HL-60/S4 treated with retinoic acid at 250 ng/mL for 4 days and 3 days (cell line): ENCODE measurements at regions not wholly inside any gene's neighbourhood (a gene's known extent, or its start where the extent isn't known, plus 50 kb on each side); places are given as distances from the start of the nearest gene placed in this dataset.

ENCODE experiments used
- in situ Hi-C: fragments of 300-500 bp; cut with MboI; formaldehyde crosslinking; loops from 2 replicates; pipeline ENCODE4 v1.7.0; 2022; ENCODE audit warnings: low sequenced_read_pairs

DNA sequence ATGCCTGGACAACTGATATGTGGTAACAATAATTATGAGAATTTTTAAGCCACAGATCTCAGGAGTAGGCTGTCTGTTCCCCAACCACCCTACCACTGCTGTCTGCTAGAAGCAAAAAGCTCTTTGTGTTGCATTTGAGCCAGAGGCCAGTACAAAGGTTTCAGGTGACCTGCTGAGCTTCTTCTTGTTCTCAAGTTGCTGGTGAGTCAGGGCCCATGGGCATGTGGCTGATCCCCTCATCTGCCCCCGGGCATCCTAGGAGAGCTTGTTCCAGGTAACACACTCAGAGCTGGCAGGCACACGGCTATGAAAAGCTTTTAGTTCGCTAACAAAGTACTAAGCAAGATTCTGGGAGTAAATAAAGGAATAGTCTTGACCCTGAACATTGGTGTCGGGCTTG is 285.3 kb downstream of the CDC5L start:
- in situ Hi-C loops, result no loop called here

DNA sequence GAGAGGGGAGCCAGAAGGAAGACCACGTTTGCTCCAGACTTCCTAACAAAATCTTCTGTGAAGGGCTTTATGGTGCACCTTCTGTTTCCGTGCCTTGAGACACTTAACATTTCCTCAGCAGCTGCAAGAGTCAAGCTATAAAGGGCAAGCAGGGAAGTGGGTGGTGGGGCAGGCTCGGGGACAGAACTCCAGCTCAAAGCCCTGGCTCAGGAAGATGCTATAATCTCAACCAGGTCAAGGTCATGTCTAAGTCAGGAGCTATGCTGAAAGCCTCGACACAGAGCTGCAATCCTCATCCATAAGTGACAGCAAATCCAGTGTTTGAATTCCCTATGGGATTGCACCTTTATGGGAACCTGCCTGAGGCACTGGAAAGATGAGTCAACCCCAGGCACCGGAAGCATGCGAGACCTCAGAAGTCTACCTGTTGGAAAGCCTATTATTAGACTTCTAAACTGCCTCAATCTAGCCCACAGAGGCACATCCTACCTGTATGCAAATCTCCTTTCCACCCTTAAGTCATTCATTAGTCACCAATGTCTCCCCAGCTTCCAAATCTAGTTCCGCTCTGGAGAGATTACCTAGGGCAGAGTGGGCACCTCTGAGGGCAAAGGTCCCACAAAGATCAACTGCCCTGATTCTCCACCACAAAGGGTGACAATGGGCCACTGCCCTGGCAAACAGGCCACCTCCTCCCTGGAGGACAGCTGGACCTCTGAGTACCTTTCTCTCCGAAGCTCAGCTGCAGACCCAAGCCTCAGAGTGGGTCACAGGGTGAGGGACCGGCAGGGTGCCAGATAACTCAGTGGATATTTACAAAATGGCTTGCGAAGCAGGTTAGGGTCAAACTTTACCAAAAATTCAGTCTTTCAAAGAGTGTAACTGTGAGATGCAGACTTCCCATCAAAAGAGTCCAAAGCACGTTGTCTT is 287.0 kb downstream of the CDC5L start:
- in situ Hi-C loops, result no loop called here

DNA sequence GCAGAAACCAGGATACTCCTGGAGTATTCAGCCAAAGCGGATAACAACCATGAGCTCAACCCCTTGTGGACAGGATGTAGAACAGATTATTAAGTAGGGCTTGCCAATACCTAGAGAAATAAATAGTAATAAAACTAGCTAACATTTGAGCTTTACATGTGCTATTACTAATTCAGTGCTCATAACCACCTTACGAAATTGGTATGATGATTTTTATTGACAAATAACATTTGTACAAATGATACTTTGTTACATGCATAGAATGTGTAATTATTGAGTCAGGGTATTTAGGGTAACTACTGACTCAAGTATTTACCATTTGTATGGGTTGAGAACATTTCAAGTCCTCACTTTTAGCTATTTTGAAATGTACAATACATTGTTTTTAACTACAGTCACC is 287.9 kb downstream of the CDC5L start:
- in situ Hi-C loops, result no loop called here

DNA sequence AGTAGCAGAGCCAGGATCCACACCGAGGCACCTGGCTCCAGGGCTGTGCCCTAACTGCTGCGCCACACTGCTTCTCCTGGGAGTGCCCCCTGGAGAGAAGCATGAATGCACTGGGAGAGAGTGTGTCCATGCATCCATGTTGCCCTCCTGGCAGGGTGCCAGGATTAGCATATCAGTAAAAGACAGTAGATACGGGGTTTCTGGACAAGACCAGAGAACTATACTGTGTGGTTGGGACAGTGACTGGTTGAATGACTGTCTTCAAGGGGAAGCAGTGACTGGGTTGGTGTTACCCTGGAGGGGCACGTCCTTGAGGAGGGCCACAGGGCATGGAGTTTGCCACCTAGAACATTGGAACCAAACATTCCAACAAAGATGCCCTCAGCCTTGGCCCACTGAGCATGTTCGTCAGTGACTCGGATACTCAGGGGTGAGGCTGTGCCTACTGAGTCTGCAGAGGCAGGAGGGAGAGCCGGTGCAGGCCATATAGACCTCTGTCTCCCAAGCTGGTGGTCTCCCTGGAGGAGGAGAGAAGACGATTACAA is 288.8 kb downstream of the CDC5L start:
- in situ Hi-C loops, result no loop called here

DNA sequence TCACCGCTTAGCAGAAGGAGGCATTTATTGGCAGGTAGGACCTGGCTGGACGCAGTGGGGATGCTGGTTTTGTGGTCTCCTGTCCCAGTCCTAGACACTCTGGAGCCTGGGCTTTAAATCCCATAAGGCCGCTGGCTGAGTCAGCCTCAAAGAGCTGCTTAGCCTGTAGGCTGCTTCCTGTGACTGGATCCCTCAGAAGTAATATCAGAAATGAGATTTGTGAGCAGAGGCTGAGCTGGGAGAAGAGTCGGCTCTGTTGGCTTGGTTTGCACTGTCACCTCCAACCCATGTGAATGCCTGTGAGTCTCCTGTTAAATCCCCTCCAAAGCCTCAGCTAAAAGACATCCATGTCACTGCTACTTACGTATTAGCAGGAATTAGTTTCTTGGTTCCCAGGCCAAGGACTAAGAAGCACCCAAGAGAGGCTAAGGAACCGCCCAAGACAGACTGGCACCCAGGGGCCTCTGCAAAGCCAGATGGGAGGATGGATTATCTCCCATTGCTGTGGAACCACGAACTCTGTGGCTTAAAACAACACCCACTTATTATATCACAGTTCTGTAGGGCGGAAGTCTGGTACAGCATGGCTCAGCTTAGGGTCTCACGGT is 289.4 kb downstream of the CDC5L start:
- in situ Hi-C loops, result no loop called here

DNA sequence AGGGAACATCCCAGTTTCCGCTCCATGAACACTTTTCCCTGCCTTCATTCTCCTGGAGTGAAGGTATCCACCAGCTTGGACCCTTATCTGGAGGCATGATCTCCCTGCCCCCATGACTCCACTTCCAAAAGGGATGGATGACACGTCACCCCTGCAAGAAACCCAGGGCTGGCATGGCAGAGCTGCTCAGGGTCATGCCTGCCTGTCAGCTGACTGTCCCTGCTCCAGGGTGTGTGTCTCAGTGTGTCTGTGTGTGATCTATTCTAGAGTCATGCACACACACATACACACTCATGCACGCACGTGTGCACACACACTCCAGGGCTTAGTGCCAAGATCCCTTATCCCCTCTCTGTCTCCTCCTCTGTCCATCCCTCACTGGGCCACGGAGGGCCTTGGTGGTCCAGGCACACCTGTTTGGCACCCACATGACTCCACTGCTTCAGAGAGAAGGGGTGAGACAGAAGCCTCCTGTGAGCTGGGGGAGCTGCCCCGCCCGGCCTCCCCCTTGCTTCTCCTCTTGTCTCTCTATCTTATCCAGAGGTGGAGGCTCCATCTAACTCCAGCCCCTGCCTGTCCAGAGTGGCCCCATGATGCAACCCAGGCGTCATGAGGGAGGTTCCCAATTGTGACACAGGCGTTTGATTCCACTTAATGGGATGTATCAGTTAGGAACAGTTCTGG is 290.9 kb downstream of the CDC5L start:
- in situ Hi-C loops, result no loop called here

DNA sequence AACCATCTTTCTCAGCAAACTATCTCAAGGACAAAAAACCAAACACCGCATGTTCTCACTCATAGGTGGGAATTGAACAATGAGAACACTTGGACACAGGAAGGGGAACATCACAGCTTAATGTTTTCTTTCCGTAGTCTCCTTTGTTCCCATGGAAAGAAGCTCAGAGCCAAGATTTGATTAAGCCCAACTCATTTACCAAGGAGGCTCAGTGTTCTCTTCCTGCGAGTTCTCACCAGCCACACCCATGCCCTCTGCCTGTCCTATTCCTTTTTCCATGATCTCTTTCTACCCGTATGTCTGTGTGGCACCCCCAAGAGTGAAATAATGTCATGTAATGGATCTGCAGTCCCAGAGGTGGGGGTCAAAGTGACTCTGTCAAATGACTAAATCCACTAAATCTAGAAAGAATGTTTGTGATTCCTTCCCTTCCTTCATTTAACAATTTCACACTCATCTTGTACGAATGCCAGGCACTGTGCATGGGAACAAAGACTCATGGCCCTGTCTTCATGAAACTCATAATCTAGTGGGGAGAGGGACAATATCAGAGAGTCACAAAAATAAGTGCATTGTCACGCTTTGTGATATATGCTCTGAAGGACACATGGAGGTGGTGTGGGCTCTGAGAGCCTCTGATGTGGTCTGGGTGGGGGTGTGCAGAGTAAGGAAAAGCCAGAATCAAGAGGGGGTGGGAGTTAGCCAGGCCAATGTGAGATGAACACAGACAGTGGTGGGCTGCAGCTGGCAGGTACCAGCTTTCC is 292.1 kb downstream of the CDC5L start:
- in situ Hi-C loops, result no loop called here

GRCh38 chr6:44680202-44680720 is 292.8 kb downstream of the CDC5L start:
- in situ Hi-C loops, result no loop called here

DNA sequence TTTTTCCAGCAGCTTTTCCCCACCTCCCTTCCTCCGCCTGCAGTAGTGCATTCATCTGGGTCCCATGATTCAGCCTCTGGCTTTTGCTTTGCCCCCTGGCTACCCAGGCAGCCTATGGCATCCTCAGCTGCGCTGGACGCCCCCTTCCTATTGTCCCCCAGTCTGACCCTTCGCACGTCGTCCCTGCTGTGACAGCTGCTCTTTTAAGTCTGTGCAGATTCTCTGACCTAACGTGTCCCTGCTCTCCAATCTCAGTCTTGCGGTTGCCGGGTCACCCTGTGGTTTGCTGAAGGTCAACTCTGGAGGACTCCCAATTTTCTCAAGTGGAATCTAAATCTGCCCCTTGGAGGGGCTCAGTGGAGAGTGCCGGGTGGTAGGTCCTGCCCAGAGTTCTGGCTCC is 294.3 kb downstream of the CDC5L start:
- in situ Hi-C loops, result no loop called here

DNA sequence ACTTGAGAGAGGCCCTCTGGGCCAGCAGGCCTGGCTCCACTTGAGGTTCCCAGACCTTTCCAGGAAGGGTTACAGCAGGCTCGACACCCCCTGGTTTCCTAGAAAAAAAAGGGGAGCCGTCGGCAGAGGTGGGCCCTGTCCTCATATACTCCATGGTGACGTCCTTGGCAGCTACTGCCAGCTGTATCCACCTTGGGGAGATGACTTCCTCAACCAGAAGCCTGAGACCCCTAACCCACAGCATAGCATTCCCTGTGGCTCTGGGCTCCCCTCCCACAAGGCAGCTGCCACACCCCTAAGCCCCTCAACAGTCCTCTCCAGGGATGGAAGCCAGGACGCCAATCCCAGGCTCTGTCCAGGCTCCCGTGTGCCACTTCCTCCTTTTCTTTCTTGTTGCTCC is 294.8 kb downstream of the CDC5L start:
- in situ Hi-C loops, result no loop called here

DNA sequence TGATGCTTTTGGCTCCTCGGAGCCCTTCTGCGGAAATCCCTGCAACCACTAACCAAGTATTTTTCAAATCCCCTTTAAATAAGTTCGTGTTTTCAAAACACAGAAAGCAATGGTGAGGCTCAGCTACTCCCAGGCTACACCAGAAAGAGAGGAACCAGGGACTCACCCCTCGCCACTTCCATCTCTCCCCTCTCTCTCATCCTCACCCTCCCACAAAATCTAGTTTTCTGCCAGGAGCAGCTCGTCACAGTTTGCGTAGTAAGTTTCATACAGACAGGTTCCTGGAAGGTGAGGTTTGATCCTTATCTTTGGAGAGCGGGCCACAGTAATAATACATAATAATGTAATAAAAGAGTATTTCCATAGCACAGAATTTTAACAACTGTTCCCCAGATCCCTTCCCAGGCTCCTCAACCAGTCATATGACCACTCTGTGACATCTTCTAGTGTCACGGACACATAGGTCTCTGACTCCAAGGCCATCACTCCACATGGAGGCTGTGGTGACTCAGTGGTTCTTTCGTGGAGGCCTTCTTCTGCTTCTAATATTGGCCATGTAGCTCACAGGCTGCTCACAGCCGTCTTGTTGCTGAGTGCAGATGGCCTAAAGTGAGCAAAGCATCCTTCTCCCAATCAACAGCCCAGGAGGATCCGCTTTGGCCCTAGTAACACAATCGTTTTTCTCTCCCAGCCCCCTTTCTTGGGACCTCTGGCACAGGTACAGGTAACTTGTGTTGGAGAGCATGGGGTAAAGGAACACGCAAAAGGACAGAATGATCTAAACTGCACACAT is 295.7 kb downstream of the CDC5L start:
- in situ Hi-C loops, result no loop called here

GRCh38 chr6:44685213-44685612 is 297.7 kb downstream of the CDC5L start:
- in situ Hi-C loops, result no loop called here

GRCh38 chr6:44696099-44696498 is 308.6 kb downstream of the CDC5L start:
- in situ Hi-C loops, result no loop called here

GRCh38 chr6:44696686-44697085 is 309.2 kb downstream of the CDC5L start:
- in situ Hi-C loops, result no loop called here

DNA sequence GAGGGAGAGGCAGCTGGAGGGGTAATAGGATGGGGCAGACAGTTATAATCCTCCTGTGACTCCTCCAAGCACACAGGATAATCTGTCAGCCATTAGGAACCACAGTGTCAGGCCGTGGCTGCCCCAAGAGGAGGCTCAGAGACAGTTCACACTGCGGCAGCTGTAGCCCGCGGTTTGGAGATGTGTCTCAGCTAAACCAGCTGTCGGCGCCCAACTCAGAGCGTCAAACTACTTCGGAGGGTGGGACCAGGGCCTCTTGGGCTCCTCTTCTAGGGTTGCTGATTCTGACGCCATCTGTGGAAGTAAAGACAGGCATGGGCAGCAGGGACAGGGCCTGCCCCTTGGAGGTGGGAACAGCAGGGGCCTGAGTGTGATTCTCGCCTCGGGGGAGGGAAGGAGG is 309.8 kb downstream of the CDC5L start:
- in situ Hi-C loops, result no loop called here

GRCh38 chr6:44698602-44699001 is 311.1 kb downstream of the CDC5L start:
- in situ Hi-C loops, result no loop called here

DNA sequence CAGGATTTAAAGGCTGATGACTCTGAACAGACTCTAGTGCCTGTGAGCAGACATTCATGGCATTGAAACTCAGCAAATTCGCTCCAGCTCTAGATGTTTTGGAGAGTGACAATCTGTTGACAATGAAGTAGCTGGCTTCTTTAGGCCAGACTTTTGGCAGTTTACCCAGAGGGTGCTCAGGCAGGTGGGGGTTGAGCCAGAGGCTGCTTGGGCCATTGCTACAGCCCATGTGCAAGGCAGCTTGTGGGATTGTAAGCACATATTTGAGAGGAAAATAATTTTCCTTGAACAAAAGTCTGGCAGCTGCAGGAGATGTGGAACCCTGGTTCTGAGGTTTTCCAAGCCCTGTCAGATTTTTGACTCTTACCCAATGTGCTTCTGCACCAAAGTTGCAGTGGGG is 311.6 kb downstream of the CDC5L start:
- in situ Hi-C loops, result no loop called here

- in situ Hi-C loops, result no loop called here
Observed at GRCh38 chr6:44699851-44700250, 312.3 kb downstream of the CDC5L start.

DNA sequence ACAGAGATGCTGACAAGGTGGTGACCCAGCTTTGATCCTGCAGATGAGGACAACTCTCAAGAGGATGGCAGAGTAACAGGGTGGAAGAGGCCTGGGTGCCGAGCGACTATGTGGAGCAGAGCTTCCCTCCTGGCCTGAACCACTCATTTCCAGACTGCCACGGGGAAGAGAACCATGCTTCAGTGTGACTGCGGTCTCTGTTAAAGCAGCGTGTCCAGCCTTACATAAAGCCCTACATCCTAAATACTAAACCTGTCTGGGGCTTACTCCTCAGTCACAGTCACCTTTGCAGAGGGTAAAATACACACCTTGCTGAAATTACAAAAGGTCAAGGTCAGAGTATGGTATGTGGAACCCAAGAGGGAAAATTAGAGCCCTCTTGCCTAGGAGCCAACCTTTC is 312.9 kb downstream of the CDC5L start:
- in situ Hi-C loops, result no loop called here
